Tibial nerve (tissue), 4 donors: ENCODE measurements at regions not wholly inside any gene's neighbourhood (a gene's known extent, or its start where the extent isn't known, plus 50 kb on each side); places are given as distances from the start of the nearest gene placed in this dataset.

Source experiments
- EP300 ChIP-seq, 2 donors: sonication (generic); formaldehyde crosslinking; IDR thresholded peaks; one replicate each; pipeline ENCODE4 v1.6.1; 2017; ENCODE audit warnings: antibody characterized with exemption in 2 of 2, mild to moderate bottlenecking in 1 of 2
- POLR2A ChIP-seq, 2 donors: fragments of 450-650 bp; IDR thresholded peaks; one replicate each; pipeline ENCODE4 v1.6.1; 2017; ENCODE audit warnings: antibody characterized with exemption in 2 of 2, mild to moderate bottlenecking in 2 of 2, moderate library complexity in 2 of 2
- TF ChIP-seq, protein P1 (sequence below), 5 experiments: fragments of 200-600 bp in 3 of 5; fragments of 450-650 bp in 2 of 5; sonication (generic) in 3 of 5; IDR thresholded peaks; one replicate each; pipeline ENCODE4 v1.5.1; 2016 to 2019; ENCODE audit warnings: antibody characterized with exemption in 5 of 5, mild to moderate bottlenecking in 3 of 5, moderate library complexity in 2 of 5

DNA sequence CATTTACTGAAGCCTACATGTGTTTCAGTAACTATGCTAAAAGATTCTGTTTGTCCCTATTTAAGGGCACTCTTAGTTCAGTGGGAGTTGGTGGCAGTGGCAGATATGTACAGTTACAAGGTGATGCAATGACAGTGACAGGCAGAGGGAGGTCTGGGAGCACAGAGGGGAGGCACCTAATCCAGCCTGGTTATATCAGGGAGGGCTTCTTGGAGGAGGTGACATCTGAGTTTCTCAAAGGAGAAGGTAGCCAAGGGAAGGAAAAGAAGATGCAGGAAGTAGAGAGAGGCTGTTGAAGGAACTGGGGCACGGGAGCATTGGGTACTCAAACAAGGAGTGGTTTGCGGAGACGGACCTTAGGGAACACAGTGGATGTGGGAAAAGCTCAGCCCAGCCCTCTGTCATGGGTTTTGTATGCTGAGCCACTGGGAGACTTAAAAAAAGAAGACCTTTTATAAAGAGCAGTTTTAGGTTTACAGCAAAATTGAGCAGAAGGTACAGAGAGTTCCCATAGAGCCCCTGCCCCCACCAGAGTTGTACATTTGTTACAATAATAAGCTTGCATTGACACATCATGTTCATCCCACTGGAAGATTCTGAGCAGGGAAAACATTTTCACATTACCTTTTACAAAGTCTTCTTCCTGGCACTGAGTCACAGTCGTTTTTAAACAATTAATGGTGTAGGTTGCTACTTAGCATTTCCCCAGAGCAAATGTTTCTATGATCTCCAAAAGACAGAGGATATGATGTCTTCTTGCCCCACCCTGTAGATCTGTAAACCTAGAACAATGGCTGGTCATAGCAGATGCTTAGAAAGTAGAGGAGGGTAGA lies 83.0 kb upstream of the TAF1B start:
- TF ChIP-seq, protein P1, sequence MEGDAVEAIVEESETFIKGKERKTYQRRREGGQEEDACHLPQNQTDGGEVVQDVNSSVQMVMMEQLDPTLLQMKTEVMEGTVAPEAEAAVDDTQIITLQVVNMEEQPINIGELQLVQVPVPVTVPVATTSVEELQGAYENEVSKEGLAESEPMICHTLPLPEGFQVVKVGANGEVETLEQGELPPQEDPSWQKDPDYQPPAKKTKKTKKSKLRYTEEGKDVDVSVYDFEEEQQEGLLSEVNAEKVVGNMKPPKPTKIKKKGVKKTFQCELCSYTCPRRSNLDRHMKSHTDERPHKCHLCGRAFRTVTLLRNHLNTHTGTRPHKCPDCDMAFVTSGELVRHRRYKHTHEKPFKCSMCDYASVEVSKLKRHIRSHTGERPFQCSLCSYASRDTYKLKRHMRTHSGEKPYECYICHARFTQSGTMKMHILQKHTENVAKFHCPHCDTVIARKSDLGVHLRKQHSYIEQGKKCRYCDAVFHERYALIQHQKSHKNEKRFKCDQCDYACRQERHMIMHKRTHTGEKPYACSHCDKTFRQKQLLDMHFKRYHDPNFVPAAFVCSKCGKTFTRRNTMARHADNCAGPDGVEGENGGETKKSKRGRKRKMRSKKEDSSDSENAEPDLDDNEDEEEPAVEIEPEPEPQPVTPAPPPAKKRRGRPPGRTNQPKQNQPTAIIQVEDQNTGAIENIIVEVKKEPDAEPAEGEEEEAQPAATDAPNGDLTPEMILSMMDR (IDR thresholded peaks at IDR 0.05), result no peak
- TF ChIP-seq EP300 (IDR thresholded peaks at IDR 0.05) (no peak), POLR2A (IDR thresholded peaks at IDR 0.05) (no peak)
